Activated T-cell treated with anti-CD3 and anti-CD28 coated beads for 4 hours (primary cell): ENCODE measurements at regions not wholly inside any gene's neighbourhood (a gene's known extent, or its start where the extent isn't known, plus 50 kb on each side); places are given as distances from the start of the nearest gene placed in this dataset.
"Not testable (repeated sequence)": the region's sequence is repeated elsewhere in the genome, so short reads cannot be mapped to it uniquely, and the experiment has no call there.

Experiments
- DNase-seq: peaks from one replicate; pipeline ENCODE4 v3.0.0-alpha.2; 2020

- no peak for DNase-seq
These were observed 134.6 kb upstream of the KBTBD8 start for GRCh38 chr3:66863205-66864111.

GRCh38 chr3:66884659-66885058 is 113.4 kb upstream of the KBTBD8 start:
- no peak for DNase-seq

DNA sequence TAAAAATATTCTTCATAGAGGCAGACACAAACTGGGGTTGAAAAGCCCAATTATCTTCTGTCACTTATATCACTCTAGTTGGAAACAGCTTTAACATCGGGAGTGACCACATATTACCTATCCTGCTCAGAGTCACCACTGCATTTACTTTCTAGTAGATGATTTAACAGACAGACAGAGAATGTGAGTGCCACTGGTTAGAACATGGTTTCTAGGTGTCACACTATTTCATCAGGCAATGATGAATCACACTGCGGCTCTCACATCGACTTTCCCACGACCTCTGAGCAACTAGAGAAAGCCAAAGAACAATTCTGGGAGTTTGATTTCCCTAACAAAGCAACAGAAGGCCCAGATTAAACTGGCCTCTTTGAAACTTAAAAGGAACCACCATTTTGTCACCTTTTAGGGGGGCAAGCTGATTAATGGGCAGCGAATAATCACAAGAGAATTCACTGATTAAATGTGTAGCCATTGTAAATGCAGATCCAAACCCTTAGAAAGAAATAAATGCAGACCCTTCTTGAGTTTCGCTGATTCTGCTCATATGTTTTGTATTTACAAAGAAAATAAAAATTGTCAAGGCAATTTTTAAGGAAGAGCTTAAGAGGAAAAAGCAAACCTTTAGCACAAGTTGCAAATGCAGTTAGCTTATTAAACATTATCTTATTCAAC is 112.6 kb upstream of the KBTBD8 start:
- DNase-seq = no peak

- no peak for DNase-seq
These were observed 108.2 kb upstream of the KBTBD8 start for GRCh38 chr3:66889750-66890494.

DNA sequence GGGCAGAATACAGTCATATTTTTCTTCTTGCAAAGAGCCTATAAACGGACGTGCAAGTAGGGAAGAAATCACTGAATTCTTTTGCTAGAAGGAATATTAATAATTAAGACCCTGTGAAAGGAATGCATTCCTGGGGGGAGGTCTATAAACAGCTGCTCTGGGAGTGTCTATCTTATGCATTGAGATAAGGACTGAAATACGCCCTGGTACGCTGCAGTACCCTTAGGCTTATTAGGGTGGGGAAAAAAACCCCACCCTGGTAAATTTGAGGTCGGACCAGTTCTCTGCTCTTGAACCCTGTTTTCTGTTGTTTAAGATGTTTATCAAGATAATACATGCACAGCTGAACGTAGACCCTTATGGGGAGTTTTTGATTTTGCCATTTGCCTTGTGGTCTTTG is 100.0 kb upstream of the KBTBD8 start:
- DNase-seq = no peak

DNA sequence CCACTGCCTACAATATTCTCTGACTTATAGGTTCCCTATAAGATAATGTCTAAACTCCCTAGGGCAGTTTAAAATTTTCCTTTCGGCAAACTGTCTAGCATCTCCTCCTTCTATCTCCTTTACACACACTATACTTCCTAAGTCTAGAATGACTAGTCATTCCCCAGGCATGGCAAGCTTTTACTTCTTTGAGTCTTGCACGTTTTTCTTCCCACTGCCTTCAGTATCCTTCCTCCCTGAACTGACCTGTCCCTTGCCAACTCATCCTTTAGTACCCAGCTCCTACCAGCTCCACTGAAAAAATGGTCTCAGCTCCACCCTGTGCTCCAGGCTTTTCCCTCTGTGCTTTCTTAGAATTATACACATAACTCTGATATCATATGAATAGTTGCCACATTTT is 93.8 kb upstream of the KBTBD8 start:
- DNase-seq = no peak

DNA sequence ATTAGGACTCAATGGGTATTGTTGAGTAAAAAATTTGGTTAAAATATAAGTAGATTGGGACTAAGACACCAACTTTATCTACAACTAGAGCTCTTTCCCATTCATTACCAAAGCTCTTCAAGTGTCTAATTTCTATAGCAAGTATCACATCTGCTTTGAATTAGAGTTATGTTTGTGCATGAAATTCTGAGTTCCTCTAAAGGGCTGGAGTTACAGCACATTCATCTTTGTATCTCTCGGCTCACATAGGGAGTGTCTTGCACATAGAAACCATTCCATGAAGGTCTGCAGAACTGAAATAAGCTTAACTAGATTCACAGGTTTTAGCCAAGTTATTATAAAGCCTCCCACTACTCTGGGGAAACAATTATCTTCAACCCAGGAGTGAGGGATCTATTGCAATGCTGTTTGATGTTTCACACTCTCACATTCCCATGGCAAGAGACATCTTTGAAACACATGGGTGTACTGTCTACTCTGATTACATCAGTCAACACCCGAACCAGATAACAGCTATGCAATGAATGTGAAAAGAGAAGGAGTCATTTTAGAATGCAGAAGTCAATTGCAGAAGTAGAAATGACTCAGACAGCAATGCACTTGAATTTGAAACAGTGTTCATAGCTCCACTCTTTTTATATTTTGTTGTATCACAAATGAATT is 93.1 kb upstream of the KBTBD8 start:
- DNase-seq = no peak

- DNase-seq = no peak
These were observed 91.0 kb upstream of the KBTBD8 start for GRCh38 chr3:66907136-66907535.

GRCh38 chr3:66910266-66911055 is 87.6 kb upstream of the KBTBD8 start:
- DNase-seq = no peak

- no peak for DNase-seq
These were observed 85.8 kb upstream of the KBTBD8 start for GRCh38 chr3:66912306-66912705.

GRCh38 chr3:66922058-66922457 is 76.0 kb upstream of the KBTBD8 start:
- DNase-seq = no peak

- DNase-seq = no peak
These were observed 74.1 kb upstream of the KBTBD8 start for GRCh38 chr3:66923969-66924368.

GRCh38 chr3:66928252-66928651 is 69.9 kb upstream of the KBTBD8 start:
- DNase-seq = no peak

GRCh38 chr3:66931291-66931690 is 66.8 kb upstream of the KBTBD8 start:
- no peak for DNase-seq

GRCh38 chr3:66931699-66932098 is 66.4 kb upstream of the KBTBD8 start:
- DNase-seq = no peak

DNA sequence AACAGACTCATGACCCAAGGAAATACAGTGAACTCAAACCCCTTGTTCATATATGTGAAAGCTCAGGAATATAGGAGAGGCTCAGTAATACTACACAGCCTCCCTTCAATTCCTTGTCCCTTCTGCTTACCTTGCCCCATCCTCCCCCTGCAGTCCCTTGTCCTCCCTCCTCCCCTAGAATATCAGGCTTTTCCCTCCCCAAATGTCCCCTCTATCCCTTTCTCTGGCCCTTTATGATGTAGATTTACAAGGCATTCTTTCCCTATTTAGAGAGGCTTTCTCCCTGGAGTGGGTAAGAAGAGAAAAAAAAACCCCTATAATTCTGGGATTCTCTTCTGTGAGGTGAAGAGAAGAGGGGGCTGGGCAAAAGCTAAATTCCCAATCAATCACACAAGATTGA is 64.9 kb upstream of the KBTBD8 start:
- DNase-seq = no peak

GRCh38 chr3:66934041-66934440 is 64.1 kb upstream of the KBTBD8 start:
- no peak for DNase-seq

DNA sequence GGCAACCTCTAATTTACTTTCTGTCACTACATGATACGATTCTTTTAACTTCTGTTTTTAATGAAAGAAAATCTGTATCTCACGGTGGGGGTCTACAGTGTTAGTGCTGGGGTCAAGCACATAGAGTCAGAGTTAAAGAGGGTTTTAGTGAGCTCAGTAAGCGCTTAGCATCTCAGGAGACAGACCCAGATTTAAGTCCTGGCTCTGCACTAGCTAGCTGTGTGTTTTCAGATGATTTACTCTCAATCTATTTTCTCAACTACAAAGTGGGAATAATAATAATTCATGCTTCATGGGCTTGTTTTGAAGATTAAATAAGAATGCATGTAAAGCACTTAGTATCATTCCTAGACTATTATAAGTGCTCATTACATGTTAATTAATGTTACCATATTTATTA is 63.4 kb upstream of the KBTBD8 start:
- DNase-seq = no peak

- DNase-seq = not testable (repeated sequence)
These were observed 61.1 kb upstream of the KBTBD8 start for GRCh38 chr3:66937041-66937440.

DNA sequence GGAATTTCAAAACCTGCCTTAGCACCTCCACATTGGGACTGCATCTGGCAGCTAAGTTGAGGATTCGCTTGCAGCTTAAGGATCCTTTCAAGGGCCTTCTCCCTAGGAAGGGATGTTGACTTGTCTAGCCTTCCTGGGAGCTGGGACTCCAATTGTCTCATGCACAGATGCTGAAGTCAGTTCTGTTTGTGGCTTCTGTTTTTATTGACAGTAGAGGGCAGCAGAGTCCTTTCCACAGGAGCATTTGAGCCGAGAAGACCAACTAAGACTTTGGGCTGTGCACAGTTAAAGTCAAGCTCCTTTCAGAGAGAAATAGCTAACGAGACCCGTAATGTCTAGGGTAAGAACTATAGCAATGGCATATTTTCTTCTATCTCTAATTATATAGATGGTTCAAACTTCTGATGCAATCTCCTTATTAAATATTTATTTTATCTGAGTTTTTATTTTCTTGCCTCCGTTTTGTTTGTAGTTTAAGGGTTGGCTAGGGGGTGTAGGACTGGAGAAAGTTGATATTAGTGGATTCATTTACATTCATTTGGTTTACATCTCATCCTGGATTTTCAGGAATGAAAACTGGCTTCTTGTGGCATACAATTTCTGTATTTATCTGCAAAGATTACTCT is 59.7 kb upstream of the KBTBD8 start:
- DNase-seq = peak; percentile 11

DNA sequence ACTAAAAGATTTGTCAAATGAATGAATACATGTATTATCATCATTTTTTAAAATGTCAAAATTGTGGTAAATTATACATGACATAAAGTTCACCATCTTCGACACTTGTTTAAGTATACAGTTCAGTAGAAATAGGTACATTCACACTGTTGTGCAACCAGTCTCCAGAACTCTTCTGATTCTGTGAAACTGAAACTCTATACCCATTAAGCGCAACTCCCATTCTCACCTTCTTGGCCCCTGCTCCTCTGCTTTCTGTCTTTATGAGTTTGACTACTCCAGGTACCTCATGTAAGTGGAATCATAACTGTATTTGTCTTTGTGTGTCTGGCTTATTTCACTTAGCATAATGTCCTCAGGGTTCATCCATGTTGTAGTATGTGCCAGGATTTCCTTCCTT is 50.1 kb upstream of the KBTBD8 start:
- DNase-seq = no peak
